IMR-90 (cell line): ENCODE measurements at regions not wholly inside any gene's neighbourhood (a gene's known extent, or its start where the extent isn't known, plus 50 kb on each side); places are given as distances from the start of the nearest gene placed in this dataset.

Experiments
- ATAC-seq: fragments of 200-7000 bp; cut with Tn5 transposase; 2 replicates; pipeline ENCODE4 v1.9.1; 2020; ENCODE audit warnings: low read depth, mild to moderate bottlenecking, moderate library complexity
- BruUV-seq: library from RNA; stranded (reverse); fragments of 400-500 nt; replicated peaks from 2 replicates; lab custom pipeline; 2021; lab: Mats Ljungman, UMichigan
- CTCF ChIA-PET: fragments of 300-600 bp; formaldehyde crosslinking; extraction: SDS; loops from one replicate; lab custom pipeline; 2021; ENCODE audit warnings: antibody characterized with exemption; lab: Yijun Ruan, JAX
- POLR2A ChIA-PET: fragments of 300-600 bp; sonication (Branson Sonifier 250); formaldehyde crosslinking; loops from one replicate; lab custom pipeline; 2022; ENCODE audit warnings: antibody characterized with exemption; ENCODE audit not compliant: unreplicated experiment; lab: Charles Lee
- DNase-seq: peaks from one replicate; pipeline ENCODE4 v3.0.0; 2013
- H2AFZ ChIP-seq: replicated peaks from 2 replicates; pipeline ENCODE3; 2013; ENCODE audit warnings: low read length, mild to moderate bottlenecking; ENCODE audit not compliant: poor library complexity
- H2AK5ac ChIP-seq: 2 replicates; pipeline ENCODE4 v1.6.1; 2013; ENCODE audit warnings: low read depth, low read length, inconsistent platforms
- H2AK9ac ChIP-seq: replicated peaks from 2 replicates; pipeline ENCODE3; 2013; ENCODE audit warnings: mild to moderate bottlenecking, low read depth, low read length, moderate library complexity; ENCODE audit not compliant: poor library complexity
- H2BK120ac ChIP-seq: 2 replicates; pipeline ENCODE4 v1.6.1; 2013; ENCODE audit warnings: low read depth, low read length, inconsistent platforms
- H2BK15ac ChIP-seq: 3 replicates; pipeline ENCODE4 v1.6.1; 2013; ENCODE audit warnings: low read depth, low read length, inconsistent platforms
- H2BK20ac ChIP-seq: 2 replicates; pipeline ENCODE4 v1.6.1; 2013; ENCODE audit warnings: low read depth, mild to moderate bottlenecking, inconsistent platforms, low read length, moderate library complexity
- H2BK5ac ChIP-seq: 2 replicates; pipeline ENCODE4 v1.6.1; 2013; ENCODE audit warnings: mild to moderate bottlenecking, low read depth, low read length, inconsistent platforms; ENCODE audit not compliant: poor library complexity, severe bottlenecking
- H3K14ac ChIP-seq: replicated peaks from 2 replicates; pipeline ENCODE4 v1.6.1; 2013; ENCODE audit warnings: low read depth, low read length, inconsistent platforms
- H3K18ac ChIP-seq: 2 replicates; pipeline ENCODE4 v1.6.1; 2013; ENCODE audit warnings: low read depth, low read length, control low read depth
- H3K23ac ChIP-seq: 2 replicates; pipeline ENCODE4 v1.6.1; 2013; ENCODE audit warnings: low read depth, low read length, inconsistent platforms
- H3K27ac ChIP-seq: 2 replicates; pipeline ENCODE4 v1.5.1; 2013; ENCODE audit warnings: mild to moderate bottlenecking, control low read depth, low read length; ENCODE audit not compliant: insufficient read depth
- H3K27me3 ChIP-seq: 2 replicates; pipeline ENCODE4 v1.6.1; 2013; ENCODE audit warnings: low read length; ENCODE audit not compliant: control insufficient read depth, insufficient read depth
- H3K36me3 ChIP-seq: 2 replicates; pipeline ENCODE4 v1.6.1; 2013; ENCODE audit warnings: low read length, mixed read lengths; ENCODE audit not compliant: control insufficient read depth, insufficient read depth
- H3K4ac ChIP-seq: 2 replicates; pipeline ENCODE4 v1.6.1; 2013; ENCODE audit warnings: low read depth, low read length, inconsistent platforms
- H3K4me1 ChIP-seq: 2 replicates; pipeline ENCODE4 v1.6.1; 2013; ENCODE audit warnings: low read length, mixed read lengths; ENCODE audit not compliant: control insufficient read depth, insufficient read depth
- H3K4me2 ChIP-seq: 2 replicates; pipeline ENCODE4 v1.6.1; 2013; ENCODE audit warnings: low read depth, mild to moderate bottlenecking, control low read depth, low read length, moderate library complexity
- H3K4me3 ChIP-seq: 2 replicates; pipeline ENCODE4 v1.5.1; 2013; ENCODE audit warnings: low read depth, mild to moderate bottlenecking, control low read depth, low read length, moderate library complexity; ENCODE audit not compliant: insufficient read depth
- H3K56ac ChIP-seq: 2 replicates; pipeline ENCODE4 v1.6.1; 2013; ENCODE audit warnings: low read length, inconsistent platforms; ENCODE audit not compliant: insufficient read depth; ENCODE audit errors: extremely low read depth
- H3K79me1 ChIP-seq, 2 experiments: 2 replicates each; pipeline ENCODE4 v1.6.1; 2013; ENCODE audit warnings: low read length in 2 of 2, inconsistent platforms in 1 of 2, low read depth in 1 of 2
- H3K9ac ChIP-seq: 2 replicates; pipeline ENCODE4 v1.6.1; 2013; ENCODE audit warnings: low read depth, low read length, control low read depth
- H3K9me1 ChIP-seq: 2 replicates; pipeline ENCODE4 v1.6.1; 2013; ENCODE audit warnings: low read length, inconsistent platforms; ENCODE audit not compliant: insufficient read depth
- H3K9me3 ChIP-seq: 2 replicates; pipeline ENCODE4 v1.6.1; 2013; ENCODE audit warnings: low read length; ENCODE audit not compliant: control insufficient read depth, insufficient read depth
- H4K20me1 ChIP-seq: 2 replicates; pipeline ENCODE4 v1.6.1; 2013; ENCODE audit warnings: low read length, inconsistent platforms; ENCODE audit not compliant: insufficient read depth
- H4K5ac ChIP-seq: 2 replicates; pipeline ENCODE4 v1.6.1; 2013; ENCODE audit warnings: mild to moderate bottlenecking, low read depth, low read length, control low read depth
- H4K8ac ChIP-seq, 2 experiments: 2 replicates each; pipeline ENCODE4 v1.6.1; 2013; ENCODE audit warnings: low read depth in 2 of 2, low read length in 2 of 2, control low read depth in 1 of 2, inconsistent platforms in 1 of 2
- H4K91ac ChIP-seq: 2 replicates; pipeline ENCODE4 v1.6.1; 2013; ENCODE audit warnings: low read depth, low read length, inconsistent platforms; ENCODE audit not compliant: insufficient read depth
- ELK1 ChIP-seq: fragments of 150-350 bp; IDR thresholded peaks from 2 replicates; pipeline ENCODE4 v1.6.1; 2016; ENCODE audit warnings: low read depth, mild to moderate bottlenecking, low read length, moderate library complexity, borderline replicate concordance
- FOS ChIP-seq: fragments of 150-350 bp; IDR thresholded peaks from 2 replicates; pipeline ENCODE4 v1.6.1; 2016; ENCODE audit warnings: low read depth, low read length
- MAFK ChIP-seq: IDR thresholded peaks from 2 replicates; pipeline ENCODE4 v1.6.1; 2012; ENCODE audit warnings: low read depth, low read length, improper control_type of control experiment
- WGBS, 2 experiments: methylation state at CpG; one replicate each; pipeline versions ENCODE4 v1.1.5 to v1.1.7; 2013; ENCODE audit warnings: missing lambda C conversion rate in 2 of 2; ENCODE audit not compliant: insufficient read length in 1 of 2; ENCODE audit errors: extremely low coverage in 2 of 2; 5-methylcytosine and 5-hydroxymethylcytosine counted together
- dilution Hi-C: fragments of 300-500 bp; cut with HindIII; formaldehyde crosslinking; loops from one replicate; pipeline ENCODE4 v1.14.3; 2018; ENCODE audit warnings: low sequenced_read_pairs; ENCODE audit not compliant: unreplicated experiment
- in situ Hi-C: fragments of 300-500 bp; cut with MboI; formaldehyde crosslinking; loops from 3 replicates; pipeline ENCODE4 v1.14.3; 2019; ENCODE audit warnings: low sequenced_read_pairs, inconsistent platforms, mixed read lengths
- intact Hi-C: fragments of 100-400 bp; cut with micrococcal nuclease; formaldehyde crosslinking; loops from 2 replicates; pipeline ENCODE4 v1.10.0; 2022
- TF ChIP-seq, protein P1 (sequence below): fragments of 150-350 bp; IDR thresholded peaks from 2 replicates; pipeline ENCODE4 v1.6.1; 2017; ENCODE audit warnings: mild to moderate bottlenecking, antibody characterized with exemption, low read length, low read depth

DNA sequence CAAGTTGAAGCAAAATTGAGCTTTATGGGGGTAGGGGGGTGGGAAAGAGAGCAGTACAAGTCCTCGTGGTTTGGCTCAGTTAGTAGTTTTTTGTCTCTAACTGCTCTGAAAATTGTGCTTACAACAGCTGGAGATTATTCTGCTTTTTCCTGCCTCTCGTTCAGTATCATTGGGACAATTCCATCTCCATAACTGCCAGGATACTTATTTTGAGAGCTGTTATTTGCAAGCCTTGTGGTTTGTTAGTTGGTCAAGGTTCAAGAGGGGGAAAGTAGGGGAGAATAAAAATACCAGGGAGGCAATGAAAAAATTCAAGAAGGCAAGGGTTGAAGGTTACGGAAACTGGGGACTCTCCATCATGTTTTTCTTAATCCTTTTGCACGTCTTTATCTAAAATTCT lies 811.8 kb upstream of the ADGRL2 start:
- Histone ChIP-seq H2AFZ (no peak overlapping the region), H2AK9ac (no peak overlapping the region), H3K23ac (no peak overlapping the region), H4K5ac (no peak overlapping the region), H2BK20ac (no peak overlapping the region), H3K18ac (no peak overlapping the region), H3K27ac (no peak overlapping the region), H4K20me1 (no peaks in the 10 kb centered on the region), H2BK15ac (no peak overlapping the region), H3K4me2 (no peak overlapping the region), H4K8ac (no peak overlapping the region), H3K56ac (no peak overlapping the region), H2AK5ac (no peak overlapping the region), H3K9me1 (no peaks in the 10 kb centered on the region), H3K36me3 (no peaks in the 10 kb centered on the region), H3K9me3 (no peaks in the 10 kb centered on the region), H3K4me3 (no peak overlapping the region), H2BK5ac (no peak overlapping the region), H3K9ac (no peak overlapping the region), H4K91ac (no peak overlapping the region), H2BK120ac (no peak overlapping the region), H3K4ac (no peak overlapping the region), H3K14ac (no peak overlapping the region), H3K79me1 (no peaks in the 10 kb centered on the region), H3K4me1 (no peaks in the 10 kb centered on the region), H3K27me3 (no peaks in the 10 kb centered on the region)
- intact Hi-C loops (no loop called here), in situ Hi-C loops (no loop called here), dilution Hi-C loops (no loop called here)
- no CpG with 5 or more reads among the region's 4 CpGs for WGBS, 2 experiments
- BruUV-seq = no TSS peak
- ChIA-PET POLR2A (no interaction called here), CTCF (no interaction called here)
- TF ChIP-seq MAFK (no peak), ELK1 (no peak), FOS (no peak)
- TF ChIP-seq, protein P1, sequence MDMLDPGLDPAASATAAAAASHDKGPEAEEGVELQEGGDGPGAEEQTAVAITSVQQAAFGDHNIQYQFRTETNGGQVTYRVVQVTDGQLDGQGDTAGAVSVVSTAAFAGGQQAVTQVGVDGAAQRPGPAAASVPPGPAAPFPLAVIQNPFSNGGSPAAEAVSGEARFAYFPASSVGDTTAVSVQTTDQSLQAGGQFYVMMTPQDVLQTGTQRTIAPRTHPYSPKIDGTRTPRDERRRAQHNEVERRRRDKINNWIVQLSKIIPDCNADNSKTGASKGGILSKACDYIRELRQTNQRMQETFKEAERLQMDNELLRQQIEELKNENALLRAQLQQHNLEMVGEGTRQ = no peak
- DNase-seq = no peak
- ATAC-seq = no peak
